ENCODE measurements at regions not wholly inside any gene's neighbourhood (a gene's known extent, or its start where the extent isn't known, plus 50 kb on each side); places are given as distances from the start of the nearest gene placed in this dataset.
A peak's percentile ranks its signal among the peaks of the same experiment; 100 is the strongest.
"Not testable (repeated sequence)": the region's sequence is repeated elsewhere in the genome, so short reads cannot be mapped to it uniquely, and the experiment has no call there.

GRCh38 chr6:147691446-147691845 lies 183.0 kb downstream of the SAMD5 start:
- Histone ChIP-seq H3K9me3 (ENCODE audit: control insufficient read depth, insufficient read depth, low read length) (no peaks in the 10 kb centered on the region), H3K4me1 (ENCODE audit: control insufficient read depth, insufficient read depth, low read length) (no peaks in the 10 kb centered on the region), H3K36me3 (ENCODE audit: control insufficient read depth, insufficient read depth, low read length) (no peaks in the 10 kb centered on the region), H3K27me3 (ENCODE audit: control insufficient read depth, insufficient read depth, low read length) (no peaks in the 10 kb centered on the region), H3K4me3 (ENCODE audit: low read depth, low read length) (no peak overlapping the region), H3K27ac (ENCODE audit: low read depth, low read length) (no peak overlapping the region)
- DNase-seq (ENCODE audit: low read depth in 4 of 6, low spot score in 6 of 6): no peak
- 60% methylated on average over 1 of the region's 2 CpGs for WGBS (ENCODE audit: insufficient coverage)

- Histone ChIP-seq H3K27ac (ENCODE audit: low read depth, low read length) (no peak overlapping the region), H3K36me3 (ENCODE audit: control insufficient read depth, insufficient read depth, low read length) (no peaks in the 10 kb centered on the region), H3K9me3 (ENCODE audit: control insufficient read depth, insufficient read depth, low read length) (no peaks in the 10 kb centered on the region), H3K27me3 (ENCODE audit: control insufficient read depth, insufficient read depth, low read length) (no peaks in the 10 kb centered on the region), H3K4me1 (ENCODE audit: control insufficient read depth, insufficient read depth, low read length) (no peaks in the 10 kb centered on the region), H3K4me3 (ENCODE audit: low read depth, low read length) (no peak overlapping the region)
- no peak for DNase-seq (ENCODE audit: low read depth in 4 of 6, low spot score in 6 of 6)
- WGBS (ENCODE audit: insufficient coverage): 65% methylated on average over 3 of the region's 6 CpGs
Observed at GRCh38 chr6:147693181-147693580, 184.7 kb downstream of the SAMD5 start.

GRCh38 chr6:147694556-147694955 lies 186.1 kb downstream of the SAMD5 start:
- H3K4me1 ChIP-seq (ENCODE audit: control insufficient read depth, insufficient read depth, low read length); H3K4me3 ChIP-seq (ENCODE audit: low read depth, low read length); DNase-seq (ENCODE audit: low read depth in 4 of 6, low spot score in 6 of 6); H3K27ac ChIP-seq (ENCODE audit: low read depth, low read length); H3K9me3 ChIP-seq (ENCODE audit: control insufficient read depth, insufficient read depth, low read length); H3K36me3 ChIP-seq (ENCODE audit: control insufficient read depth, insufficient read depth, low read length); H3K27me3 ChIP-seq (ENCODE audit: control insufficient read depth, insufficient read depth, low read length): not testable (repeated sequence)
- WGBS (ENCODE audit: insufficient coverage): no CpG with 5 or more reads among the region's 3 CpGs

- Histone ChIP-seq H3K27me3 (ENCODE audit: control insufficient read depth, insufficient read depth, low read length) (no peaks in the 10 kb centered on the region), H3K9me3 (ENCODE audit: control insufficient read depth, insufficient read depth, low read length) (no peaks in the 10 kb centered on the region), H3K4me1 (ENCODE audit: control insufficient read depth, insufficient read depth, low read length) (no peaks in the 10 kb centered on the region), H3K4me3 (ENCODE audit: low read depth, low read length) (no peak overlapping the region), H3K27ac (ENCODE audit: low read depth, low read length) (no peak overlapping the region), H3K36me3 (ENCODE audit: control insufficient read depth, insufficient read depth, low read length) (no peaks in the 10 kb centered on the region)
- DNase-seq (ENCODE audit: low read depth in 4 of 6, low spot score in 6 of 6): no peak
- WGBS (ENCODE audit: insufficient coverage): no CpG with 5 or more reads among the region's 1 CpG
Observed at GRCh38 chr6:147695819-147696218, 187.3 kb downstream of the SAMD5 start.

GRCh38 chr6:147699140-147699539 lies 190.7 kb downstream of the SAMD5 start:
- Histone ChIP-seq H3K4me3 (ENCODE audit: low read depth, low read length) (no peak overlapping the region), H3K9me3 (ENCODE audit: control insufficient read depth, insufficient read depth, low read length) (no peaks in the 10 kb centered on the region), H3K36me3 (ENCODE audit: control insufficient read depth, insufficient read depth, low read length) (no peaks in the 10 kb centered on the region), H3K27me3 (ENCODE audit: control insufficient read depth, insufficient read depth, low read length) (no peaks in the 10 kb centered on the region), H3K27ac (ENCODE audit: low read depth, low read length) (no peak overlapping the region), H3K4me1 (ENCODE audit: control insufficient read depth, insufficient read depth, low read length) (no peaks in the 10 kb centered on the region)
- WGBS (ENCODE audit: insufficient coverage): no CpG with 5 or more reads among the region's 2 CpGs
- no peak for DNase-seq (ENCODE audit: low read depth in 4 of 6, low spot score in 6 of 6)

- Histone ChIP-seq H3K4me1 (ENCODE audit: control insufficient read depth, insufficient read depth, low read length) (no peaks in the 10 kb centered on the region), H3K4me3 (ENCODE audit: low read depth, low read length) (no peak overlapping the region), H3K27ac (ENCODE audit: low read depth, low read length) (no peak overlapping the region), H3K9me3 (ENCODE audit: control insufficient read depth, insufficient read depth, low read length) (no peaks in the 10 kb centered on the region), H3K27me3 (ENCODE audit: control insufficient read depth, insufficient read depth, low read length) (no peaks in the 10 kb centered on the region), H3K36me3 (ENCODE audit: control insufficient read depth, insufficient read depth, low read length) (no peaks in the 10 kb centered on the region)
- DNase-seq (ENCODE audit: low read depth in 4 of 6, low spot score in 6 of 6): no peak
- WGBS (ENCODE audit: insufficient coverage): 57% methylated on average over 1 of the region's 4 CpGs
Observed at GRCh38 chr6:147699637-147700036, 191.1 kb downstream of the SAMD5 start.

- H3K36me3 ChIP-seq (ENCODE audit: control insufficient read depth, insufficient read depth, low read length): no peaks in the 10 kb centered on the region
- no CpG with 5 or more reads among the region's 5 CpGs for WGBS (ENCODE audit: insufficient coverage)
- DNase-seq (ENCODE audit: low read depth in 4 of 6, low spot score in 6 of 6): no peak
Observed at GRCh38 chr6:147700436-147701209, 192.1 kb downstream of the SAMD5 start.

GRCh38 chr6:147704691-147705090 lies 196.2 kb downstream of the SAMD5 start:
- H3K27me3 ChIP-seq (ENCODE audit: control insufficient read depth, insufficient read depth, low read length): no peaks in the 10 kb centered on the region
- H3K4me3 ChIP-seq (ENCODE audit: low read depth, low read length): no peak overlapping the region
- no peaks in the 10 kb centered on the region for H3K4me1 ChIP-seq (ENCODE audit: control insufficient read depth, insufficient read depth, low read length)
- H3K36me3 ChIP-seq (ENCODE audit: control insufficient read depth, insufficient read depth, low read length): no peaks in the 10 kb centered on the region
- H3K27ac ChIP-seq (ENCODE audit: low read depth, low read length): no peak overlapping the region
- DNase-seq (ENCODE audit: low read depth in 4 of 6, low spot score in 6 of 6): peak in 1 of 6 donors; percentile 13
- 82% methylated on average over 4 of the region's 5 CpGs for WGBS (ENCODE audit: insufficient coverage)
- no peaks in the 10 kb centered on the region for H3K9me3 ChIP-seq (ENCODE audit: control insufficient read depth, insufficient read depth, low read length)

More at GRCh38 chr6:147700436-147701209, 192.1 kb downstream of the SAMD5 start:
- H3K27ac ChIP-seq (ENCODE audit: low read depth, low read length): no peak overlapping the region
- H3K27me3 ChIP-seq (ENCODE audit: control insufficient read depth, insufficient read depth, low read length): no peaks in the 10 kb centered on the region
- no peaks in the 10 kb centered on the region for H3K9me3 ChIP-seq (ENCODE audit: control insufficient read depth, insufficient read depth, low read length)
- H3K4me1 ChIP-seq (ENCODE audit: control insufficient read depth, insufficient read depth, low read length): no peaks in the 10 kb centered on the region
- H3K4me3 ChIP-seq (ENCODE audit: low read depth, low read length): no peak overlapping the region

GRCh38 chr6:147707524-147707923 lies 199.0 kb downstream of the SAMD5 start:
- no peak for DNase-seq (ENCODE audit: low read depth in 4 of 6, low spot score in 6 of 6)
- H3K36me3 ChIP-seq (ENCODE audit: control insufficient read depth, insufficient read depth, low read length): no peaks in the 10 kb centered on the region
- no peaks in the 10 kb centered on the region for H3K4me1 ChIP-seq (ENCODE audit: control insufficient read depth, insufficient read depth, low read length)

GRCh38 chr6:147708170-147708569 lies 199.7 kb downstream of the SAMD5 start:
- WGBS (ENCODE audit: insufficient coverage): no CpG with 5 or more reads among the region's 3 CpGs
- H3K4me3 ChIP-seq (ENCODE audit: low read depth, low read length): no peak overlapping the region

More at GRCh38 chr6:147707524-147707923, 199.0 kb downstream of the SAMD5 start:
- Histone ChIP-seq H3K27ac (ENCODE audit: low read depth, low read length) (no peak overlapping the region), H3K9me3 (ENCODE audit: control insufficient read depth, insufficient read depth, low read length) (no peaks in the 10 kb centered on the region), H3K4me3 (ENCODE audit: low read depth, low read length) (no peak overlapping the region), H3K27me3 (ENCODE audit: control insufficient read depth, insufficient read depth, low read length) (no peaks in the 10 kb centered on the region)

More at GRCh38 chr6:147708170-147708569, 199.7 kb downstream of the SAMD5 start:
- H3K36me3 ChIP-seq (ENCODE audit: control insufficient read depth, insufficient read depth, low read length): no peaks in the 10 kb centered on the region
- no peaks in the 10 kb centered on the region for H3K4me1 ChIP-seq (ENCODE audit: control insufficient read depth, insufficient read depth, low read length)
- no peaks in the 10 kb centered on the region for H3K9me3 ChIP-seq (ENCODE audit: control insufficient read depth, insufficient read depth, low read length)
- no peak for DNase-seq (ENCODE audit: low read depth in 4 of 6, low spot score in 6 of 6)
- no peaks in the 10 kb centered on the region for H3K27me3 ChIP-seq (ENCODE audit: control insufficient read depth, insufficient read depth, low read length)
- H3K27ac ChIP-seq (ENCODE audit: low read depth, low read length): no peak overlapping the region
